Neutrophil (primary cell): ENCODE measurements at regions not wholly inside any gene's neighbourhood (a gene's known extent, or its start where the extent isn't known, plus 50 kb on each side); places are given as distances from the start of the nearest gene placed in this dataset.

Experiments used
- H3K27ac ChIP-seq: fragments of 200-600 bp; sonication (generic); 2 replicates; pipeline ENCODE4 v1.5.1; 2016; ENCODE audit warnings: mild to moderate bottlenecking, moderate library complexity
- H3K27me3 ChIP-seq: fragments of 200-600 bp; sonication (generic); 2 replicates; pipeline ENCODE4 v1.6.0; 2016; ENCODE audit warnings: mild to moderate bottlenecking
- H3K36me3 ChIP-seq: fragments of 200-600 bp; sonication (generic); 2 replicates; pipeline ENCODE4 v1.5.1; 2017
- H3K4me1 ChIP-seq, 2 experiments: fragments of 200-600 bp in 1 of 2; sonication (generic) in 1 of 2; 1 replicate in 1 of 2; 2 replicates in 1 of 2; pipeline versions ENCODE4 v1.5.1 to v1.6.1; 2013 to 2016; ENCODE audit warnings: low read depth in 1 of 2, low read length in 1 of 2, mild to moderate bottlenecking in 1 of 2, moderate library complexity in 1 of 2; ENCODE audit not compliant: control insufficient read depth in 1 of 2, insufficient read depth in 1 of 2
- H3K4me3 ChIP-seq, 2 experiments: fragments of 200-600 bp in 1 of 2; sonication (generic) in 1 of 2; 1 replicate in 1 of 2; 2 replicates in 1 of 2; pipeline ENCODE4 v1.5.1; 2013 to 2016; ENCODE audit warnings: low read depth in 1 of 2, low read length in 1 of 2, mild to moderate bottlenecking in 1 of 2, moderate library complexity in 1 of 2
- H3K9me3 ChIP-seq: fragments of 200-600 bp; sonication (generic); 2 replicates; pipeline ENCODE4 v1.5.1; 2016
- CTCF ChIP-seq: fragments of 200-600 bp; sonication (generic); IDR thresholded peaks from 2 replicates; pipeline ENCODE4 v1.5.1; 2016; ENCODE audit warnings: antibody characterized with exemption

DNA sequence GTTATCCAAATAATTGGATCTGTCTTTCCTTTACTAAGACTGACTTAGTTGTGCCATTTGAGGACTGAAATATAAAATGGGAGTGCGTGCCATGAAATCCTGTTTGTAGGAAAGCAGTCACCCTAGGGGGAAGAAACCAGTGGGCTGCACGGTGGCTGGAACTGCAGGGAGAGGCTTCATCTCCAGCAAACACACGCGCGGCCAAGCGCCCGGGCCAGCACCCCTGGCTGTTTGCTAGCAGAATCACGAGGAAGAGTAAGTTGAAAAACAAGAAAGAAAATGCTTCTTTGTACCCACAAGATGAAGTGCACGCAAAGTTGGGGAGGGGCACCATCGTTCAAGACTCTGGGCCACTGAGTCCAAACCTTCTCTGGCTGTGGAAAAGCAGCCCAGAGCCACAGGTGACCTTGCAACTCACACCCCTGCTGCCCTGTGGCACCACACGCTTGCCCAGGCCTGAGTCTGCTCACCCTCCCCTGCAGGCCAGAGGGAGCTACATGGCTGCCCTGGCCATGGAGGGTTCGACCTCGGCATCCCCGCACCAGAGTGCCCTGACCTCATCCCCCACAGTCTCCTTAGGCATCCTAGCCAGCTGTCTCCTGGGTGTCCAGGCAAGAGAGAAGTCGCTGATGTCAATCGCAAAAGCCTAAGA, 55.2 kb downstream of the IRX2 start:
- Histone ChIP-seq H3K36me3 (no peaks in the 10 kb centered on the region), H3K4me1 (no peaks in the 10 kb centered on the region), H3K27ac (no peak overlapping the region), H3K27me3 (no peaks in the 10 kb centered on the region), H3K9me3 (no peaks in the 10 kb centered on the region), H3K4me3 (no peak overlapping the region)
- no peak for TF ChIP-seq CTCF

- no peak for TF ChIP-seq CTCF
- H3K4me1 ChIP-seq: no peaks in the 10 kb centered on the region
- H3K4me3 ChIP-seq: no peak overlapping the region
- no peak overlapping the region for H3K27ac ChIP-seq
- no peaks in the 10 kb centered on the region for H3K9me3 ChIP-seq
- no peaks in the 10 kb centered on the region for H3K36me3 ChIP-seq
- H3K27me3 ChIP-seq: no peaks in the 10 kb centered on the region
Observed at GRCh38 chr5:2695200-2695891, 56.1 kb downstream of the IRX2 start.

- H3K27me3 ChIP-seq: no peaks in the 10 kb centered on the region
- no peaks in the 10 kb centered on the region for H3K4me1 ChIP-seq
- no peak overlapping the region for H3K27ac ChIP-seq
- no peak overlapping the region for H3K4me3 ChIP-seq
- H3K36me3 ChIP-seq: no peaks in the 10 kb centered on the region
- H3K9me3 ChIP-seq: no peaks in the 10 kb centered on the region
- TF ChIP-seq CTCF: no peak
Observed at GRCh38 chr5:2691530-2691929, 59.9 kb downstream of the IRX2 start.

GRCh38 chr5:2690293-2690692, 61.2 kb downstream of the IRX2 start:
- no peaks in the 10 kb centered on the region for H3K9me3 ChIP-seq
- H3K4me1 ChIP-seq: no peaks in the 10 kb centered on the region
- no peak overlapping the region for H3K4me3 ChIP-seq
- no peaks in the 10 kb centered on the region for H3K27me3 ChIP-seq
- H3K36me3 ChIP-seq: no peaks in the 10 kb centered on the region
- no peak for TF ChIP-seq CTCF
- H3K27ac ChIP-seq: no peak overlapping the region

GRCh38 chr5:2688586-2688985, 62.9 kb downstream of the IRX2 start:
- TF ChIP-seq CTCF: no peak
- H3K4me1 ChIP-seq: no peaks in the 10 kb centered on the region
- no peak overlapping the region for H3K27ac ChIP-seq
- H3K36me3 ChIP-seq: no peaks in the 10 kb centered on the region
- H3K27me3 ChIP-seq: no peaks in the 10 kb centered on the region
- H3K9me3 ChIP-seq: no peaks in the 10 kb centered on the region
- no peak overlapping the region for H3K4me3 ChIP-seq
